ENCODE measurements at regions not wholly inside any gene's neighbourhood (a gene's known extent, or its start where the extent isn't known, plus 50 kb on each side); places are given as distances from the start of the nearest gene placed in this dataset.
A peak's percentile ranks its signal among the peaks of the same experiment; 100 is the strongest.

DNA sequence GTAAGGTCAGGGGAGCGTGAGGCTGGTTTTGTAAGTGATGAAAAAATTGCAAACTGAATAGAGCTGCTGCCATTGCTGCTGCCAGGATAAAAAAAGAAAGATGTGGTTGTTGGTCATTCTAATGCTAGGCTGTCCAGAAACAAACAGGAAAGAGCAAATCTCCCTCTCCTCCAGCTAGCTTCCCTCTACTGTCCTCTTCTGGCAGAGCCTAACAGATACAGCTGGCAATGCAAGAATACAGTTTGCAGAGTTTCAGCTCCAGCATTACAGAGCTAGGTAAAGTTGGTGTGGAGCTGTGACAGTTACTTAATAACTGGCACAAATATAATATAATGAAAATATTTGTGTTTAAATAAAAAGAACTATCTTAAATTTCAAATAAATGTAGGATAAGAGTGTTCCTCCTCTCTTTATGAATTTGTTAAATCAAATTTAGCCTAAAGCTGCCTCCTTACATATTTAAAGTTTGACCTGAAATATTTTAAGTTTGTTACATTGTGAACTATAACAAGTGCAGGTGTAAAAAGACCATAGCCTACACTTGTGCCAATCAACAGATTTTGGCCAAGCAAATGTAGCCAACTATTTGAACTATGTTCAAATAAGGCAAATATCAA lies 407.7 kb downstream of the SH2D4B start:
- WGBS, 2 donors, result 40 to 48% methylated on average over 1 of the region's 1 CpG
- DNase-seq (ENCODE audit: low spot score in 2 of 2), result no peak
- H3K4me3 ChIP-seq, result no peak overlapping the region
- no peaks in the 10 kb centered on the region for H3K36me3 ChIP-seq
- no peaks in the 10 kb centered on the region for H3K9me3 ChIP-seq
- H3K27ac ChIP-seq, result no peak overlapping the region
- peaks cover 0 to 9% (median 0%) of the 10 kb centered on the region in 4 donors for H3K4me1 ChIP-seq
- TF ChIP-seq, protein P1, sequence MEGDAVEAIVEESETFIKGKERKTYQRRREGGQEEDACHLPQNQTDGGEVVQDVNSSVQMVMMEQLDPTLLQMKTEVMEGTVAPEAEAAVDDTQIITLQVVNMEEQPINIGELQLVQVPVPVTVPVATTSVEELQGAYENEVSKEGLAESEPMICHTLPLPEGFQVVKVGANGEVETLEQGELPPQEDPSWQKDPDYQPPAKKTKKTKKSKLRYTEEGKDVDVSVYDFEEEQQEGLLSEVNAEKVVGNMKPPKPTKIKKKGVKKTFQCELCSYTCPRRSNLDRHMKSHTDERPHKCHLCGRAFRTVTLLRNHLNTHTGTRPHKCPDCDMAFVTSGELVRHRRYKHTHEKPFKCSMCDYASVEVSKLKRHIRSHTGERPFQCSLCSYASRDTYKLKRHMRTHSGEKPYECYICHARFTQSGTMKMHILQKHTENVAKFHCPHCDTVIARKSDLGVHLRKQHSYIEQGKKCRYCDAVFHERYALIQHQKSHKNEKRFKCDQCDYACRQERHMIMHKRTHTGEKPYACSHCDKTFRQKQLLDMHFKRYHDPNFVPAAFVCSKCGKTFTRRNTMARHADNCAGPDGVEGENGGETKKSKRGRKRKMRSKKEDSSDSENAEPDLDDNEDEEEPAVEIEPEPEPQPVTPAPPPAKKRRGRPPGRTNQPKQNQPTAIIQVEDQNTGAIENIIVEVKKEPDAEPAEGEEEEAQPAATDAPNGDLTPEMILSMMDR (IDR thresholded peaks at IDR 0.05), result peak; percentile 21 to 75 (median 37)
- no peak for TF ChIP-seq POLR2A (IDR thresholded peaks at IDR 0.05)
- no peaks in the 10 kb centered on the region for H3K27me3 ChIP-seq

DNA sequence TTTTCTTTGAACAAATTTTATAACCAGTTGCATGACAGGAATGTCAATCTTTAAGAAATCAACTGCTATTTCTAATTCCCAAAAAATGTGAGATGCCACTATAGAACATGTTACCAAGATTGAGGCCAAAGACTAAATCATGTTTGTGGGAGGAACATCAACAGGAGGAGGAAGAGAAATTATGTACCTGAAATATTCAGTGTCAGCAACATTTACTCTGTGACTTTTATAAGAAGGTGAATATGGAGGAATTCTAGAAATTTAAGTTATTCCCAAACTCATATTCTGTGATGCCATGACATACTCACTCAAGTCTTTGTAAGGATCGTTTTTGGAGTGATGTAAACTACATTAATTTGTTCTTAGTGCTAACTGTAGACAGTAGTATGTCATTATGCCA lies 408.4 kb downstream of the SH2D4B start:
- WGBS, 2 donors, result 48 to 50% methylated on average over 1 of the region's 1 CpG
- TF ChIP-seq EP300 (IDR thresholded peaks at IDR 0.05) (no peak), POLR2A (IDR thresholded peaks at IDR 0.05) (no peak)
- TF ChIP-seq, protein P1 (IDR thresholded peaks at IDR 0.05), result no peak
- no peaks in the 10 kb centered on the region for H3K36me3 ChIP-seq
- no peaks in the 10 kb centered on the region for H3K27me3 ChIP-seq
- H3K27ac ChIP-seq, result no peak overlapping the region
- H3K4me3 ChIP-seq, result no peak overlapping the region
- DNase-seq (ENCODE audit: low spot score in 2 of 2), result no peak
- H3K9me3 ChIP-seq, result no peaks in the 10 kb centered on the region
- peaks cover 0 to 9% (median 0%) of the 10 kb centered on the region in 4 donors for H3K4me1 ChIP-seq

- TF ChIP-seq, protein P1 (IDR thresholded peaks at IDR 0.05), result no peak
- TF ChIP-seq EP300 (IDR thresholded peaks at IDR 0.05), result no peak
- TF ChIP-seq POLR2A (IDR thresholded peaks at IDR 0.05), result no peak
- no peak for DNase-seq (ENCODE audit: low spot score in 2 of 2)
- no peaks in the 10 kb centered on the region for H3K36me3 ChIP-seq
- no peaks in the 10 kb centered on the region for H3K9me3 ChIP-seq
- 83 to 85% methylated on average over 5 of the region's 5 CpGs for WGBS, 2 donors
- H3K4me1 ChIP-seq, result peaks cover 0 to 9% (median 0%) of the 10 kb centered on the region in 4 donors
- no peak overlapping the region for H3K27ac ChIP-seq
- H3K27me3 ChIP-seq, result no peaks in the 10 kb centered on the region
- no peak overlapping the region for H3K4me3 ChIP-seq
Measured at GRCh38 chr10:80946957-80947726, 409.4 kb downstream of the SH2D4B start.

DNA sequence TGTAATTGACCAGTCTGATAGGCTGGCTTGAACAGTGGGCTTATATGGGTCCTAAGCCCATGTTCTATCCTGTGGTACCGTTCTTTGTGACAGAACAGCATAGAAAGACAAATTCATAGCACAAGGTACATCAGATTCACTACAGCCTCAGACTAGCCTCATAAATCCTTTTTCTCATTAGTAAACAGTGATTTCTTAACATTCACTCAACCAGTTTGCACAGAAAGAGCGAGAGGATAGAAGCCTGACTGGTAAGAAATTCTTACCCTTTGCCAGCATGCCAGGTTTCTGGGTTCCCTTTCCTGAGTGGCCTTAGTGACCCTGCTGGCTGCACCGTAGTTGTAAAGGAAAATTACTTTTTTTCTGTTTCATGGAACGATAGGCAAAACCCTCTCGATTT lies 412.1 kb downstream of the SH2D4B start:
- Histone ChIP-seq H3K36me3 (no peaks in the 10 kb centered on the region), H3K4me1 (peaks cover 0 to 9% (median 0%) of the 10 kb centered on the region in 4 donors), H3K27me3 (no peaks in the 10 kb centered on the region), H3K9me3 (no peaks in the 10 kb centered on the region), H3K4me3 (no peak overlapping the region), H3K27ac (no peak overlapping the region)
- 87 to 93% methylated on average over 5 of the region's 5 CpGs for WGBS, 2 donors
- TF ChIP-seq POLR2A (IDR thresholded peaks at IDR 0.05) (no peak), EP300 (IDR thresholded peaks at IDR 0.05) (no peak)
- DNase-seq (ENCODE audit: low spot score in 2 of 2), result no peak

DNA sequence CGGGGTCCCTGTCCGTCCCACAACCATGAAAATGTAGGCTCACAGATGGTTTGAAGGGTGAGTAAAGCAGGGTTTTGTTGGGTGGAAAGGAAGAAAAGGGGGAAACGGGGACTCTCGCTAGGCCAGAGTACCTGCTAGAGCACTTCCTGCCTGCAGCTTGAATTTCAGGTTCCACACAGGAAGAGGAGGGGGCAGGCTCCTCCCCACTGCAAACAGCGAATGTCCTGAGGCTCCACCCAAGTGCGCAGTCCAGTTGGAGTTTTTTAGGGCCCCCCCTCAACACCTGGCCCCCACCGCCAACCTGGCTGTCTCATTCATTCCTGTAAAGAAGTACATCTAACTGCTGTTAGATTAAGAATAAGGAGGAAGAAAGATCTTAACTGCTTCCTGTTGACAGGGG lies 414.7 kb downstream of the SH2D4B start:
- TF ChIP-seq, protein P1 (IDR thresholded peaks at IDR 0.05), result no peak
- TF ChIP-seq EP300 (IDR thresholded peaks at IDR 0.05) (no peak), POLR2A (IDR thresholded peaks at IDR 0.05) (no peak)
- DNase-seq (ENCODE audit: low spot score in 2 of 2), result no peak
- Histone ChIP-seq H3K27ac (no peak overlapping the region), H3K4me1 (no peaks in the 10 kb centered on the region), H3K27me3 (no peaks in the 10 kb centered on the region), H3K9me3 (no peaks in the 10 kb centered on the region), H3K4me3 (no peak overlapping the region), H3K36me3 (no peaks in the 10 kb centered on the region)
- WGBS, 2 donors, result 88 to 90% methylated on average over 7 of the region's 7 CpGs

Data from tibial nerve (tissue), 4 donors.